RWPE1 (cell line): ENCODE measurements at regions not wholly inside any gene's neighbourhood (a gene's known extent, or its start where the extent isn't known, plus 50 kb on each side); places are given as distances from the start of the nearest gene placed in this dataset.

ENCODE experiments used
- CTCF ChIA-PET: fragments of 350-600 bp; sonication (Branson Sonifier 250); formaldehyde crosslinking; extraction: SDS; loops from one replicate; lab custom pipeline; 2021; lab: Yijun Ruan, JAX
- POLR2A ChIA-PET: fragments of 400-600 bp; formaldehyde crosslinking; extraction: SDS; loops from one replicate; lab custom pipeline; 2020; ENCODE audit warnings: antibody characterized with exemption; ENCODE audit not compliant: low non-redundant PET; lab: Yijun Ruan, JAX
- DNase-seq: peaks from one replicate; pipeline ENCODE4 v3.0.0; 2012; ENCODE audit warnings: low spot score
- H3K27ac ChIP-seq: fragments of 450-650 bp; 2 replicates; pipeline ENCODE4 v1.5.1; 2017
- CTCF ChIP-seq: fragments of 450-650 bp; conservative IDR thresholded peaks from 2 replicates; pipeline ENCODE4 v1.5.1; 2017; ENCODE audit warnings: low read depth, mild to moderate bottlenecking

- CTCF ChIA-PET: interaction anchor here (0.6 kb wide), 1 partner anchor 1012 kb away, joined by 4 read pairs; no protein-coding TSS in a partner anchor
Measured at GRCh38 chr1:5010236-5010635, 355.8 kb downstream of the AJAP1 start.

GRCh38 chr1:5009376-5010065 is 355.1 kb downstream of the AJAP1 start:
- ChIA-PET POLR2A (no interaction called here), CTCF (interaction anchor here (0.6 kb wide), 1 partner anchor 1011 kb away, joined by 4 read pairs; no protein-coding TSS in a partner anchor)
- no peak for DNase-seq
- TF ChIP-seq CTCF: no peak
- no peak overlapping the region for H3K27ac ChIP-seq

More at GRCh38 chr1:5010236-5010635, 355.8 kb downstream of the AJAP1 start:
- DNase-seq: no peak
- POLR2A ChIA-PET: no interaction called here
- no peak for TF ChIP-seq CTCF
- no peak overlapping the region for H3K27ac ChIP-seq

- TF ChIP-seq CTCF: no peak
- DNase-seq: no peak
- POLR2A ChIA-PET: no interaction called here
- CTCF ChIA-PET: no interaction called here
- no peak overlapping the region for H3K27ac ChIP-seq
Measured at GRCh38 chr1:5005171-5005570, 350.8 kb downstream of the AJAP1 start.

- ChIA-PET CTCF (no interaction called here), POLR2A (no interaction called here)
- DNase-seq: no peak
- no peak for TF ChIP-seq CTCF
- H3K27ac ChIP-seq: no peak overlapping the region
Measured at GRCh38 chr1:5002676-5003075, 348.3 kb downstream of the AJAP1 start.

- no peak for DNase-seq
- H3K27ac ChIP-seq: no peak overlapping the region
- ChIA-PET CTCF (interaction anchor here (0.7 kb wide), 1 partner anchor 1943 kb away, joined by 3 read pairs; no protein-coding TSS in a partner anchor), POLR2A (no interaction called here)
- no peak for TF ChIP-seq CTCF
Measured at GRCh38 chr1:5001466-5001865, 347.1 kb downstream of the AJAP1 start.

- H3K27ac ChIP-seq: no peak overlapping the region
- POLR2A ChIA-PET: no interaction called here
- TF ChIP-seq CTCF: no peak
- CTCF ChIA-PET: no interaction called here
- no peak for DNase-seq
Measured at GRCh38 chr1:4986306-4986705, 331.9 kb downstream of the AJAP1 start.
